ENCODE measurements at regions not wholly inside any gene's neighbourhood (a gene's known extent, or its start where the extent isn't known, plus 50 kb on each side); places are given as distances from the start of the nearest gene placed in this dataset.

GRCh38 chr7:136144182-136144581 lies 167.0 kb upstream of the MTPN start:
- no peak for DNase-seq
- Mint-ChIP-seq H3K4me3 (ENCODE audit: low read depth, unreplicated experiment) (no peak overlapping the region), H3K27ac (ENCODE audit: unreplicated experiment) (no peak overlapping the region), H3K4me1 (ENCODE audit: low read depth, unreplicated experiment) (no peaks in the 10 kb centered on the region), H3K36me3 (ENCODE audit: insufficient read depth, unreplicated experiment) (no peaks in the 10 kb centered on the region), H3K9me3 (ENCODE audit: low read depth, unreplicated experiment) (no peaks in the 10 kb centered on the region), H3K27me3 (ENCODE audit: unreplicated experiment) (no peaks in the 10 kb centered on the region)
- BruUV-seq (replicated peaks), result no TSS peak
- CTCF ChIA-PET, result no interaction called here
- intact Hi-C loops (cut with micrococcal nuclease; ENCODE audit: unreplicated experiment), result no loop called here
- no peak for TF ChIP-seq CTCF (IDR thresholded peaks at IDR 0.05; ENCODE audit: unreplicated experiment)

- H3K27ac Mint-ChIP-seq (ENCODE audit: unreplicated experiment), result no peak overlapping the region
- TF ChIP-seq CTCF (IDR thresholded peaks at IDR 0.05; ENCODE audit: unreplicated experiment), result no peak
- H3K36me3 Mint-ChIP-seq (ENCODE audit: insufficient read depth, unreplicated experiment), result no peaks in the 10 kb centered on the region
- no peaks in the 10 kb centered on the region for H3K9me3 Mint-ChIP-seq (ENCODE audit: low read depth, unreplicated experiment)
- DNase-seq, result no peak
- H3K4me1 Mint-ChIP-seq (ENCODE audit: low read depth, unreplicated experiment), result no peaks in the 10 kb centered on the region
- H3K27me3 Mint-ChIP-seq (ENCODE audit: unreplicated experiment), result no peaks in the 10 kb centered on the region
- BruUV-seq (replicated peaks), result no TSS peak
- H3K4me3 Mint-ChIP-seq (ENCODE audit: low read depth, unreplicated experiment), result no peak overlapping the region
- CTCF ChIA-PET, result no interaction called here
- intact Hi-C loops (cut with micrococcal nuclease; ENCODE audit: unreplicated experiment), result no loop called here
These were observed 166.1 kb upstream of the MTPN start for GRCh38 chr7:136143271-136143670.

GRCh38 chr7:136142583-136142982 lies 165.4 kb upstream of the MTPN start:
- peaks cover 3% of the 10 kb centered on the region for H3K9me3 Mint-ChIP-seq (ENCODE audit: low read depth, unreplicated experiment)
- H3K36me3 Mint-ChIP-seq (ENCODE audit: insufficient read depth, unreplicated experiment), result no peaks in the 10 kb centered on the region
- DNase-seq, result no peak
- TF ChIP-seq CTCF (IDR thresholded peaks at IDR 0.05; ENCODE audit: unreplicated experiment), result no peak
- H3K27me3 Mint-ChIP-seq (ENCODE audit: unreplicated experiment), result no peaks in the 10 kb centered on the region
- CTCF ChIA-PET, result no interaction called here
- intact Hi-C loops (cut with micrococcal nuclease; ENCODE audit: unreplicated experiment), result no loop called here
- no peak overlapping the region for H3K4me3 Mint-ChIP-seq (ENCODE audit: low read depth, unreplicated experiment)
- no peaks in the 10 kb centered on the region for H3K4me1 Mint-ChIP-seq (ENCODE audit: low read depth, unreplicated experiment)
- BruUV-seq (replicated peaks), result no TSS peak
- H3K27ac Mint-ChIP-seq (ENCODE audit: unreplicated experiment), result no peak overlapping the region

- CTCF ChIA-PET, result no interaction called here
- H3K4me3 Mint-ChIP-seq (ENCODE audit: low read depth, unreplicated experiment), result no peak overlapping the region
- BruUV-seq (replicated peaks), result no TSS peak
- no peaks in the 10 kb centered on the region for H3K27me3 Mint-ChIP-seq (ENCODE audit: unreplicated experiment)
- no peak for TF ChIP-seq CTCF (IDR thresholded peaks at IDR 0.05; ENCODE audit: unreplicated experiment)
- H3K36me3 Mint-ChIP-seq (ENCODE audit: insufficient read depth, unreplicated experiment), result no peaks in the 10 kb centered on the region
- intact Hi-C loops (cut with micrococcal nuclease; ENCODE audit: unreplicated experiment), result no loop called here
- no peak for DNase-seq
- H3K27ac Mint-ChIP-seq (ENCODE audit: unreplicated experiment), result no peak overlapping the region
- H3K9me3 Mint-ChIP-seq (ENCODE audit: low read depth, unreplicated experiment), result peaks cover 3% of the 10 kb centered on the region
- no peaks in the 10 kb centered on the region for H3K4me1 Mint-ChIP-seq (ENCODE audit: low read depth, unreplicated experiment)
These were observed 163.3 kb upstream of the MTPN start for GRCh38 chr7:136140469-136140868.

GRCh38 chr7:136139417-136139816 lies 162.3 kb upstream of the MTPN start:
- no TSS peak for BruUV-seq (replicated peaks)
- DNase-seq, result no peak
- intact Hi-C loops (cut with micrococcal nuclease; ENCODE audit: unreplicated experiment), result no loop called here
- no peaks in the 10 kb centered on the region for H3K27me3 Mint-ChIP-seq (ENCODE audit: unreplicated experiment)
- H3K27ac Mint-ChIP-seq (ENCODE audit: unreplicated experiment), result no peak overlapping the region
- no peak overlapping the region for H3K4me3 Mint-ChIP-seq (ENCODE audit: low read depth, unreplicated experiment)
- H3K9me3 Mint-ChIP-seq (ENCODE audit: low read depth, unreplicated experiment), result peaks cover 6% of the 10 kb centered on the region
- CTCF ChIA-PET, result no interaction called here
- TF ChIP-seq CTCF (IDR thresholded peaks at IDR 0.05; ENCODE audit: unreplicated experiment), result no peak
- no peaks in the 10 kb centered on the region for H3K4me1 Mint-ChIP-seq (ENCODE audit: low read depth, unreplicated experiment)
- no peaks in the 10 kb centered on the region for H3K36me3 Mint-ChIP-seq (ENCODE audit: insufficient read depth, unreplicated experiment)
